HG03066 (cell line): ENCODE measurements at regions not wholly inside any gene's neighbourhood (a gene's known extent, or its start where the extent isn't known, plus 50 kb on each side); places are given as distances from the start of the nearest gene placed in this dataset.
"Not testable (repeated sequence)": the region's sequence is repeated elsewhere in the genome, so short reads cannot be mapped to it uniquely, and the experiment has no call there.

Experiments
- ATAC-seq: cut with Tn5 transposase; IDR thresholded peaks from one replicate; pipeline ENCODE4 v1.9.1; 2021; ENCODE audit warnings: low read depth; ENCODE audit not compliant: unreplicated experiment

GRCh38 chr1:232153652-232154051 is 476.3 kb downstream of the SIPA1L2 start:
- no peak for ATAC-seq

- no peak for ATAC-seq
These were observed 479.0 kb downstream of the SIPA1L2 start for GRCh38 chr1:232150770-232151548.

GRCh38 chr1:232149287-232150201 is 480.4 kb downstream of the SIPA1L2 start:
- no peak for ATAC-seq

GRCh38 chr1:232147215-232147614 is 482.7 kb downstream of the SIPA1L2 start:
- no peak for ATAC-seq

- ATAC-seq = no peak
These were observed 483.4 kb downstream of the SIPA1L2 start for GRCh38 chr1:232146514-232146913.

- no peak for ATAC-seq
These were observed 484.2 kb downstream of the SIPA1L2 start for GRCh38 chr1:232145768-232146167.

GRCh38 chr1:232144696-232145230 is 485.2 kb downstream of the SIPA1L2 start:
- no peak for ATAC-seq

GRCh38 chr1:232143315-232143886 is 486.5 kb downstream of the SIPA1L2 start:
- no peak for ATAC-seq

- ATAC-seq = no peak
These were observed 487.3 kb downstream of the SIPA1L2 start for GRCh38 chr1:232142403-232143314.

- not testable (repeated sequence) for ATAC-seq
These were observed 488.8 kb downstream of the SIPA1L2 start for GRCh38 chr1:232141167-232141448.

- no peak for ATAC-seq
These were observed 489.3 kb downstream of the SIPA1L2 start for GRCh38 chr1:232140419-232141166.

- no peak for ATAC-seq
These were observed 490.5 kb downstream of the SIPA1L2 start for GRCh38 chr1:232139444-232139843.

GRCh38 chr1:232138044-232138443 is 491.9 kb downstream of the SIPA1L2 start:
- no peak for ATAC-seq

GRCh38 chr1:232137066-232137465 is 492.9 kb downstream of the SIPA1L2 start:
- ATAC-seq = no peak

GRCh38 chr1:232136136-232136535 is 493.8 kb downstream of the SIPA1L2 start:
- no peak for ATAC-seq

- no peak for ATAC-seq
These were observed 495.6 kb downstream of the SIPA1L2 start for GRCh38 chr1:232134365-232134764.

GRCh38 chr1:232132572-232132971 is 497.4 kb downstream of the SIPA1L2 start:
- ATAC-seq = no peak

GRCh38 chr1:232131715-232132391 is 498.1 kb downstream of the SIPA1L2 start:
- no peak for ATAC-seq
